ENCODE measurements at regions not wholly inside any gene's neighbourhood (a gene's known extent, or its start where the extent isn't known, plus 50 kb on each side); places are given as distances from the start of the nearest gene placed in this dataset.

DNA sequence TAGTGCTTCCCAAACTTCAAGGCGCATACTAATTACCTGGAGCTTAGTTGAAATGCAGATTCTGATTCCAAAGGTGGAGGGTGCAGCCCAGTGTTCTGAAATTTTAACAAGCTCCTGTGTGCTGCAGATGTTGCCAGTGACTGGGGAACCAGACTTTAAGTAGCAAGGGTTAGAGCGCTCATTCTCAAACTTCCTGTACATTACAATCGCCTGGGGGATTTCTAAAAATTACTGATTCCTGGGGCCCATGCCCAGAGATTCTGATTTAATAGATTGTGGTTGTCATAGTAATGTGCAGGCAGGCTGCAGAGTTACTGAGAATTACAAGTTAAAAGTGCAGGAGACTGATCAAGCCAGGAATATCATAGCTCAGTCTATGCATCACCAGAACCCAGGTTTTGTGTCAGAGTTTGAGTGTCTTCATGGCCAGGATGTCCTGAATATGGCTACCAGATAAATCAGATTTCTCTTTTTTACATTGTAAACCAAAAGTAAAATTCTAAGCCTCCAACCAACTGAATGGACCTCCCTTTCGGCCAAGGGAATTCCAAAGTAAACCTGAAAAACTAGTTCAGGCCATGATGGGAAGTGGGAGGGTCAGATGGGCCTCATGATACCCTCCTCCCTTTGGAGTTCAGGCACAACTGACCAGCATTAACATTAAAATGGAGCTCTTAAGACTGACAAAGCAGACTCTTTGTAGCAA is 121.6 kb downstream of the ATXN3L start:
- TF ChIP-seq EZH2phosphoT487 (IDR thresholded peaks at IDR 0.05; ENCODE audit: borderline replicate concordance): no peak
- no peak for TF ChIP-seq CTCF (IDR thresholded peaks at IDR 0.05 in 2 of 3, conservative IDR thresholded peaks at IDR 0.05 in 1 of 3; ENCODE audit: borderline replicate concordance in 1 of 3, insufficient read depth in 1 of 3, low read depth in 2 of 3, low read length in 2 of 3)
- TF ChIP-seq ATF3 (IDR thresholded peaks at IDR 0.05): no peak
- no peak for TF ChIP-seq POLR2AphosphoS5 (IDR thresholded peaks at IDR 0.05; ENCODE audit: low read depth, low read length)
- no peak for TF ChIP-seq POLR2A (IDR thresholded peaks at IDR 0.05; ENCODE audit: borderline replicate concordance, extremely low read depth, insufficient read depth, insufficient read length)
- no peak for TF ChIP-seq ZFX (IDR thresholded peaks at IDR 0.05)
- TF ChIP-seq EZH2 (IDR thresholded peaks at IDR 0.05): no peak
- no peak for TF ChIP-seq ZBTB33 (IDR thresholded peaks at IDR 0.05; ENCODE audit: extremely low read depth, insufficient replicate concordance, low read length)
- no peak for TF ChIP-seq FOSL1 (IDR thresholded peaks at IDR 0.05; ENCODE audit: low read depth)
- no peak for TF ChIP-seq SRF (IDR thresholded peaks at IDR 0.05; ENCODE audit: low read depth)
- TF ChIP-seq SIN3A (IDR thresholded peaks at IDR 0.05; ENCODE audit: low read depth): no peak
- TF ChIP-seq ELF1 (IDR thresholded peaks at IDR 0.05; ENCODE audit: borderline replicate concordance, low read depth): no peak
- TF ChIP-seq RAD21 (IDR thresholded peaks at IDR 0.05; ENCODE audit: low read depth): no peak

Data from HCT116 (cell line).